Progenitor cell of endocrine pancreas (in vitro differentiated cells): ENCODE measurements at regions not wholly inside any gene's neighbourhood (a gene's known extent, or its start where the extent isn't known, plus 50 kb on each side); places are given as distances from the start of the nearest gene placed in this dataset.

ENCODE experiments used
- DNase-seq: peaks from one replicate; pipeline ENCODE4 v3.0.0; 2021; ENCODE audit warnings: low spot score; ENCODE audit not compliant: unreplicated experiment
- H3K27ac Mint-ChIP-seq: 2 replicates; pipeline ENCODE4 v1.8.0; 2021; ENCODE audit warnings: mild to moderate bottlenecking, moderate library complexity, mixed read lengths
- H3K27me3 Mint-ChIP-seq: 2 replicates; pipeline ENCODE4 v1.8.0; 2021; ENCODE audit warnings: mixed read lengths
- H3K36me3 Mint-ChIP-seq: 2 replicates; pipeline ENCODE4 v1.8.0; 2022; ENCODE audit warnings: mixed read lengths; ENCODE audit not compliant: insufficient read depth
- H3K4me1 Mint-ChIP-seq: 2 replicates; pipeline ENCODE4 v1.8.0; 2021; ENCODE audit warnings: low read depth, mixed read lengths
- H3K4me3 Mint-ChIP-seq: 2 replicates; pipeline ENCODE4 v1.8.0; 2021; ENCODE audit warnings: low read depth, mild to moderate bottlenecking, moderate library complexity, mixed read lengths
- H3K9me3 Mint-ChIP-seq: 2 replicates; pipeline ENCODE4 v1.8.0; 2021; ENCODE audit warnings: low read depth, mixed read lengths
- CTCF ChIP-seq: fragments of 200-600 bp; sonication (generic); IDR thresholded peaks from one replicate; pipeline ENCODE4 v1.5.0; 2021; ENCODE audit warnings: antibody characterized with exemption, mild to moderate bottlenecking; ENCODE audit not compliant: unreplicated experiment

GRCh38 chr5:106106384-106106783, 1564.4 kb downstream of the EFNA5 start:
- Mint-ChIP-seq H3K27ac (no peak overlapping the region), H3K4me3 (no peak overlapping the region), H3K4me1 (no peaks in the 10 kb centered on the region), H3K9me3 (no peaks in the 10 kb centered on the region), H3K36me3 (no peaks in the 10 kb centered on the region), H3K27me3 (no peaks in the 10 kb centered on the region)
- DNase-seq: no peak
- no peak for TF ChIP-seq CTCF

- no peak for TF ChIP-seq CTCF
- H3K27me3 Mint-ChIP-seq: no peaks in the 10 kb centered on the region
- no peak overlapping the region for H3K4me3 Mint-ChIP-seq
- H3K36me3 Mint-ChIP-seq: no peaks in the 10 kb centered on the region
- DNase-seq: no peak
- no peak overlapping the region for H3K27ac Mint-ChIP-seq
- no peaks in the 10 kb centered on the region for H3K9me3 Mint-ChIP-seq
- H3K4me1 Mint-ChIP-seq: peaks cover 5% of the 10 kb centered on the region
Observed at GRCh38 chr5:106097340-106097739, 1573.4 kb downstream of the EFNA5 start.

DNA sequence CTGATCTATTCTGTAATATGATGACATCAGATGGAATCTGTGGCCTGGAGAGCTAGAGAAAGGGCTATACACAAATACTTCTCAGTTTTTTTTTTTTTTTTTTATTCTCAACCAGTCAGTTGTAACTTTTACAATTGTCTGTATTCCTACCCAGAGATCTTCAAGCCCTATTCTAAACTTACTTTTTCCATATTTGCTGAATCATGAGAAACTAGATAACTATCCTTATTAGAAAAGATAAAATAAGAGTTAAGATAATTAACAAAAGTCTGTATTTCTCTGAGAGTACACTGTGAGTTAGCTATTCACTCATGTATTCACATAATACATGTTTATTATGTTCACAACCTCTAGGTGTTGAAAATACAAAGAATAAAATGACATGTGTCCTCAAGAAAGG, 1575.9 kb downstream of the EFNA5 start:
- H3K9me3 Mint-ChIP-seq: no peaks in the 10 kb centered on the region
- peaks cover 5% of the 10 kb centered on the region for H3K4me1 Mint-ChIP-seq
- TF ChIP-seq CTCF: no peak
- no peaks in the 10 kb centered on the region for H3K36me3 Mint-ChIP-seq
- no peak for DNase-seq
- H3K27me3 Mint-ChIP-seq: no peaks in the 10 kb centered on the region
- H3K4me3 Mint-ChIP-seq: no peak overlapping the region
- no peak overlapping the region for H3K27ac Mint-ChIP-seq

DNA sequence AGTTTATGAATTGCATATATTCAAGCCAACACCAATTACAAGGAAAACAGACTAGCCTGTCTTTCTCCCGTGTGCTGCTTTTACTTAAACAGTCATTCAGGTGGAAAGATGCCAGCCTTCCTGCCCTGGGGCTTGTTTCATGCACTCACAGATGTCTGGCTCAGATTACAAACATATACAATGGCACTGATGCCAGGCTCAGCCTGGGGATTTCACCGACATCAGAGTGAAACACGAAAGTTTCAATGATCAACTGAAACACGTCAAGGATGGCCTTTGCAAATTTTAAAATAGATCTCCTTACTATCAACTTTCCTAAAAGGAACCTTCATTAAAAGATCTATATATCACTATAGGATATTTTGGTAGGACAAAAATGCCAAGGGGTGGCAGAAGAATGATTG, 1576.5 kb downstream of the EFNA5 start:
- H3K36me3 Mint-ChIP-seq: no peaks in the 10 kb centered on the region
- no peak for TF ChIP-seq CTCF
- H3K4me1 Mint-ChIP-seq: peaks cover 5% of the 10 kb centered on the region
- H3K4me3 Mint-ChIP-seq: no peak overlapping the region
- no peak for DNase-seq
- H3K27me3 Mint-ChIP-seq: no peaks in the 10 kb centered on the region
- H3K9me3 Mint-ChIP-seq: no peaks in the 10 kb centered on the region
- H3K27ac Mint-ChIP-seq: no peak overlapping the region

- peaks cover 5% of the 10 kb centered on the region for H3K4me1 Mint-ChIP-seq
- no peaks in the 10 kb centered on the region for H3K36me3 Mint-ChIP-seq
- no peak overlapping the region for H3K4me3 Mint-ChIP-seq
- no peaks in the 10 kb centered on the region for H3K9me3 Mint-ChIP-seq
- H3K27ac Mint-ChIP-seq: no peak overlapping the region
- no peaks in the 10 kb centered on the region for H3K27me3 Mint-ChIP-seq
- no peak for DNase-seq
- no peak for TF ChIP-seq CTCF
Observed at GRCh38 chr5:106093134-106093533, 1577.6 kb downstream of the EFNA5 start.
